ENCODE measurements at regions not wholly inside any gene's neighbourhood (a gene's known extent, or its start where the extent isn't known, plus 50 kb on each side); places are given as distances from the start of the nearest gene placed in this dataset.
"Not testable (repeated sequence)": the region's sequence is repeated elsewhere in the genome, so short reads cannot be mapped to it uniquely, and the experiment has no call there.

GRCh38 chr18:56487801-56488200 lies 150.6 kb downstream of the TXNL1 start:
- DNase-seq, result no peak

GRCh38 chr18:56483386-56483785 lies 155.0 kb downstream of the TXNL1 start:
- no peak for DNase-seq

- not testable (repeated sequence) for DNase-seq
Measured at GRCh38 chr18:56482813-56483212, 155.6 kb downstream of the TXNL1 start.

GRCh38 chr18:56481751-56482150 lies 156.6 kb downstream of the TXNL1 start:
- DNase-seq, result no peak

GRCh38 chr18:56479841-56480240 lies 158.6 kb downstream of the TXNL1 start:
- DNase-seq, result no peak

- no peak for DNase-seq
Measured at GRCh38 chr18:56475250-56475649, 163.1 kb downstream of the TXNL1 start.

- no peak for DNase-seq
Measured at GRCh38 chr18:56473400-56474024, 164.9 kb downstream of the TXNL1 start.

- DNase-seq, result no peak
Measured at GRCh38 chr18:56470406-56471351, 167.7 kb downstream of the TXNL1 start.

GRCh38 chr18:56469582-56469981 lies 168.8 kb downstream of the TXNL1 start:
- no peak for DNase-seq

GRCh38 chr18:56468396-56468795 lies 170.0 kb downstream of the TXNL1 start:
- DNase-seq, result no peak

GRCh38 chr18:56462276-56462675 lies 176.1 kb downstream of the TXNL1 start:
- DNase-seq, result no peak

- no peak for DNase-seq
Measured at GRCh38 chr18:56461151-56461550, 177.2 kb downstream of the TXNL1 start.

GRCh38 chr18:56460581-56460980 lies 177.8 kb downstream of the TXNL1 start:
- DNase-seq, result no peak

- no peak for DNase-seq
Measured at GRCh38 chr18:56458770-56459712, 179.4 kb downstream of the TXNL1 start.

GRCh38 chr18:56455874-56456273 lies 182.5 kb downstream of the TXNL1 start:
- DNase-seq, result no peak

- no peak for DNase-seq
Measured at GRCh38 chr18:56455141-56455540, 183.3 kb downstream of the TXNL1 start.

GRCh38 chr18:56453631-56454030 lies 184.8 kb downstream of the TXNL1 start:
- no peak for DNase-seq

GRCh38 chr18:56451188-56451587 lies 187.2 kb downstream of the TXNL1 start:
- DNase-seq, result no peak

- no peak for DNase-seq
Measured at GRCh38 chr18:56448751-56449150, 189.6 kb downstream of the TXNL1 start.

GRCh38 chr18:56445422-56445821 lies 193.0 kb downstream of the TXNL1 start:
- no peak for DNase-seq

GRCh38 chr18:56444201-56444600 lies 194.2 kb downstream of the TXNL1 start:
- DNase-seq, result no peak

GRCh38 chr18:56443166-56443907 lies 195.1 kb downstream of the TXNL1 start:
- no peak for DNase-seq
